ENCODE measurements at regions not wholly inside any gene's neighbourhood (a gene's known extent, or its start where the extent isn't known, plus 50 kb on each side); places are given as distances from the start of the nearest gene placed in this dataset.

GRCh38 chr4:180335566-180335965, 1907.6 kb upstream of the TENM3 start:
- peaks cover 2% of the 10 kb centered on the region for H3K9me3 Mint-ChIP-seq (ENCODE audit: unreplicated experiment)
- no peak for FAIRE-seq
- H3K9me3 ChIP-seq (ENCODE audit: insufficient read depth, low read depth, low read length), result no peaks in the 10 kb centered on the region
- peak; percentile 11 for DNase-seq (ENCODE audit: low read depth)
- H3K79me2 ChIP-seq (ENCODE audit: insufficient read depth, low read length), result no peaks in the 10 kb centered on the region
- H3K4me2 ChIP-seq (ENCODE audit: low read length), result no peak overlapping the region
- no peak overlapping the region for H2AFZ ChIP-seq (ENCODE audit: low read depth, low read length)
- H3K27ac Mint-ChIP-seq (ENCODE audit: unreplicated experiment), result no peak overlapping the region
- TF ChIP-seq EZH2 (IDR thresholded peaks at IDR 0.05; ENCODE audit: insufficient read depth, low read length), result no peak
- no peak for TF ChIP-seq CTCF (IDR thresholded peaks at IDR 0.05; ENCODE audit: insufficient read depth, low read depth, low read length)
- H3K4me3 Mint-ChIP-seq (ENCODE audit: unreplicated experiment), result no peak overlapping the region
- H3K9ac ChIP-seq (ENCODE audit: low read length), result no peak overlapping the region
- H4K20me1 ChIP-seq (ENCODE audit: insufficient read depth, low read length), result no peaks in the 10 kb centered on the region
- no peaks in the 10 kb centered on the region for H3K36me3 Mint-ChIP-seq (ENCODE audit: low read depth, unreplicated experiment)
- H3K36me3 ChIP-seq (ENCODE audit: insufficient read depth, low read length), result no peaks in the 10 kb centered on the region
- H3K27me3 Mint-ChIP-seq (ENCODE audit: low read depth, unreplicated experiment), result no peaks in the 10 kb centered on the region
- no peak overlapping the region for H3K4me3 ChIP-seq (ENCODE audit: insufficient read depth, low read depth, low read length)
- peaks cover 2% of the 10 kb centered on the region for H3K4me1 Mint-ChIP-seq (ENCODE audit: low read depth, unreplicated experiment)
- no peaks in the 10 kb centered on the region for H3K4me1 ChIP-seq (ENCODE audit: insufficient read depth, low read length)
- no peaks in the 10 kb centered on the region for H3K27me3 ChIP-seq (ENCODE audit: insufficient read depth, low read length)
- no peak overlapping the region for H3K27ac ChIP-seq (ENCODE audit: low read depth, low read length)

- Histone ChIP-seq H3K36me3 (ENCODE audit: insufficient read depth, low read length) (no peaks in the 10 kb centered on the region), H3K79me2 (ENCODE audit: insufficient read depth, low read length) (no peaks in the 10 kb centered on the region), H3K9ac (ENCODE audit: low read length) (no peak overlapping the region), H3K27me3 (ENCODE audit: insufficient read depth, low read length) (no peaks in the 10 kb centered on the region), H2AFZ (ENCODE audit: low read depth, low read length) (no peak overlapping the region), H3K4me3 (ENCODE audit: insufficient read depth, low read depth, low read length) (no peak overlapping the region), H3K4me2 (ENCODE audit: low read length) (no peak overlapping the region), H3K4me1 (ENCODE audit: insufficient read depth, low read length) (no peaks in the 10 kb centered on the region), H3K27ac (ENCODE audit: low read depth, low read length) (no peak overlapping the region), H3K9me3 (ENCODE audit: insufficient read depth, low read depth, low read length) (no peaks in the 10 kb centered on the region), H4K20me1 (ENCODE audit: insufficient read depth, low read length) (no peaks in the 10 kb centered on the region)
- Mint-ChIP-seq H3K27ac (ENCODE audit: unreplicated experiment) (no peak overlapping the region), H3K27me3 (ENCODE audit: low read depth, unreplicated experiment) (no peaks in the 10 kb centered on the region), H3K4me3 (ENCODE audit: unreplicated experiment) (no peak overlapping the region), H3K36me3 (ENCODE audit: low read depth, unreplicated experiment) (no peaks in the 10 kb centered on the region), H3K4me1 (ENCODE audit: low read depth, unreplicated experiment) (peaks cover 2% of the 10 kb centered on the region), H3K9me3 (ENCODE audit: unreplicated experiment) (peaks cover 2% of the 10 kb centered on the region)
- no peak for FAIRE-seq
- TF ChIP-seq CTCF (IDR thresholded peaks at IDR 0.05; ENCODE audit: insufficient read depth, low read depth, low read length), result no peak
- no peak for TF ChIP-seq EZH2 (IDR thresholded peaks at IDR 0.05; ENCODE audit: insufficient read depth, low read length)
- DNase-seq (ENCODE audit: low read depth), result no peak
These were observed 1906.6 kb upstream of the TENM3 start for GRCh38 chr4:180336494-180337090.

GRCh38 chr4:180341926-180342325, 1901.3 kb upstream of the TENM3 start:
- Histone ChIP-seq H4K20me1 (ENCODE audit: insufficient read depth, low read length) (no peaks in the 10 kb centered on the region), H3K4me2 (ENCODE audit: low read length) (no peak overlapping the region), H3K27ac (ENCODE audit: low read depth, low read length) (no peak overlapping the region), H3K4me3 (ENCODE audit: insufficient read depth, low read depth, low read length) (no peak overlapping the region), H3K79me2 (ENCODE audit: insufficient read depth, low read length) (no peaks in the 10 kb centered on the region), H3K4me1 (ENCODE audit: insufficient read depth, low read length) (no peaks in the 10 kb centered on the region), H3K36me3 (ENCODE audit: insufficient read depth, low read length) (no peaks in the 10 kb centered on the region), H2AFZ (ENCODE audit: low read depth, low read length) (no peak overlapping the region), H3K9ac (ENCODE audit: low read length) (no peak overlapping the region), H3K27me3 (ENCODE audit: insufficient read depth, low read length) (no peaks in the 10 kb centered on the region), H3K9me3 (ENCODE audit: insufficient read depth, low read depth, low read length) (no peaks in the 10 kb centered on the region)
- TF ChIP-seq EZH2 (IDR thresholded peaks at IDR 0.05; ENCODE audit: insufficient read depth, low read length) (no peak), CTCF (IDR thresholded peaks at IDR 0.05; ENCODE audit: insufficient read depth, low read depth, low read length) (no peak)
- DNase-seq (ENCODE audit: low read depth) (no peak), FAIRE-seq (no peak)
- Mint-ChIP-seq H3K27me3 (ENCODE audit: low read depth, unreplicated experiment) (peaks cover 2% of the 10 kb centered on the region), H3K4me3 (ENCODE audit: unreplicated experiment) (no peak overlapping the region), H3K27ac (ENCODE audit: unreplicated experiment) (no peak overlapping the region), H3K4me1 (ENCODE audit: low read depth, unreplicated experiment) (no peaks in the 10 kb centered on the region), H3K9me3 (ENCODE audit: unreplicated experiment) (peaks cover 2% of the 10 kb centered on the region), H3K36me3 (ENCODE audit: low read depth, unreplicated experiment) (no peaks in the 10 kb centered on the region)
